Panc1 (cell line): ENCODE measurements at regions not wholly inside any gene's neighbourhood (a gene's known extent, or its start where the extent isn't known, plus 50 kb on each side); places are given as distances from the start of the nearest gene placed in this dataset.
"Not testable (repeated sequence)": the region's sequence is repeated elsewhere in the genome, so short reads cannot be mapped to it uniquely, and the experiment has no call there.

Source experiments
- POLR2AphosphoS5 ChIP-seq: IDR thresholded peaks from 2 replicates; pipeline ENCODE4 v1.6.1; 2012; ENCODE audit warnings: mild to moderate bottlenecking, low read depth, low read length, moderate library complexity
- SIN3A ChIP-seq: IDR thresholded peaks from 2 replicates; pipeline ENCODE4 v1.6.1; 2012; ENCODE audit warnings: low read depth, mild to moderate bottlenecking, low read length, moderate library complexity, borderline replicate concordance; ENCODE audit not compliant: insufficient read depth
- TCF7L2 ChIP-seq: IDR thresholded peaks from 2 replicates; pipeline ENCODE4 v1.6.1; 2011; ENCODE audit warnings: mild to moderate bottlenecking, low read depth, low read length, inconsistent platforms
- TF ChIP-seq, protein P1 (sequence below): fragments of 450-650 bp; IDR thresholded peaks from 2 replicates; pipeline ENCODE4 v1.5.1; 2017; ENCODE audit warnings: mild to moderate bottlenecking
- TF ChIP-seq, protein P2 (sequence below), 2 experiments: IDR thresholded peaks; 2 replicates each; pipeline ENCODE4 v1.6.1; 2011 to 2012; ENCODE audit warnings: low read depth in 2 of 2, control low read depth in 1 of 2, low read length in 1 of 2, mild to moderate bottlenecking in 1 of 2, moderate library complexity in 1 of 2; ENCODE audit not compliant: insufficient read depth in 1 of 2

- TF ChIP-seq, protein P1, sequence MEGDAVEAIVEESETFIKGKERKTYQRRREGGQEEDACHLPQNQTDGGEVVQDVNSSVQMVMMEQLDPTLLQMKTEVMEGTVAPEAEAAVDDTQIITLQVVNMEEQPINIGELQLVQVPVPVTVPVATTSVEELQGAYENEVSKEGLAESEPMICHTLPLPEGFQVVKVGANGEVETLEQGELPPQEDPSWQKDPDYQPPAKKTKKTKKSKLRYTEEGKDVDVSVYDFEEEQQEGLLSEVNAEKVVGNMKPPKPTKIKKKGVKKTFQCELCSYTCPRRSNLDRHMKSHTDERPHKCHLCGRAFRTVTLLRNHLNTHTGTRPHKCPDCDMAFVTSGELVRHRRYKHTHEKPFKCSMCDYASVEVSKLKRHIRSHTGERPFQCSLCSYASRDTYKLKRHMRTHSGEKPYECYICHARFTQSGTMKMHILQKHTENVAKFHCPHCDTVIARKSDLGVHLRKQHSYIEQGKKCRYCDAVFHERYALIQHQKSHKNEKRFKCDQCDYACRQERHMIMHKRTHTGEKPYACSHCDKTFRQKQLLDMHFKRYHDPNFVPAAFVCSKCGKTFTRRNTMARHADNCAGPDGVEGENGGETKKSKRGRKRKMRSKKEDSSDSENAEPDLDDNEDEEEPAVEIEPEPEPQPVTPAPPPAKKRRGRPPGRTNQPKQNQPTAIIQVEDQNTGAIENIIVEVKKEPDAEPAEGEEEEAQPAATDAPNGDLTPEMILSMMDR, result not testable (repeated sequence)
- TF ChIP-seq, protein P2, sequence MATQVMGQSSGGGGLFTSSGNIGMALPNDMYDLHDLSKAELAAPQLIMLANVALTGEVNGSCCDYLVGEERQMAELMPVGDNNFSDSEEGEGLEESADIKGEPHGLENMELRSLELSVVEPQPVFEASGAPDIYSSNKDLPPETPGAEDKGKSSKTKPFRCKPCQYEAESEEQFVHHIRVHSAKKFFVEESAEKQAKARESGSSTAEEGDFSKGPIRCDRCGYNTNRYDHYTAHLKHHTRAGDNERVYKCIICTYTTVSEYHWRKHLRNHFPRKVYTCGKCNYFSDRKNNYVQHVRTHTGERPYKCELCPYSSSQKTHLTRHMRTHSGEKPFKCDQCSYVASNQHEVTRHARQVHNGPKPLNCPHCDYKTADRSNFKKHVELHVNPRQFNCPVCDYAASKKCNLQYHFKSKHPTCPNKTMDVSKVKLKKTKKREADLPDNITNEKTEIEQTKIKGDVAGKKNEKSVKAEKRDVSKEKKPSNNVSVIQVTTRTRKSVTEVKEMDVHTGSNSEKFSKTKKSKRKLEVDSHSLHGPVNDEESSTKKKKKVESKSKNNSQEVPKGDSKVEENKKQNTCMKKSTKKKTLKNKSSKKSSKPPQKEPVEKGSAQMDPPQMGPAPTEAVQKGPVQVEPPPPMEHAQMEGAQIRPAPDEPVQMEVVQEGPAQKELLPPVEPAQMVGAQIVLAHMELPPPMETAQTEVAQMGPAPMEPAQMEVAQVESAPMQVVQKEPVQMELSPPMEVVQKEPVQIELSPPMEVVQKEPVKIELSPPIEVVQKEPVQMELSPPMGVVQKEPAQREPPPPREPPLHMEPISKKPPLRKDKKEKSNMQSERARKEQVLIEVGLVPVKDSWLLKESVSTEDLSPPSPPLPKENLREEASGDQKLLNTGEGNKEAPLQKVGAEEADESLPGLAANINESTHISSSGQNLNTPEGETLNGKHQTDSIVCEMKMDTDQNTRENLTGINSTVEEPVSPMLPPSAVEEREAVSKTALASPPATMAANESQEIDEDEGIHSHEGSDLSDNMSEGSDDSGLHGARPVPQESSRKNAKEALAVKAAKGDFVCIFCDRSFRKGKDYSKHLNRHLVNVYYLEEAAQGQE (IDR thresholded peaks at IDR 0.05; ENCODE audit: insufficient read depth in 1 of 2, low read depth in 2 of 2, low read length in 1 of 2), result not testable (repeated sequence)
- not testable (repeated sequence) for TF ChIP-seq TCF7L2, SIN3A, POLR2AphosphoS5
Observed at GRCh38 chr2:122720822-122721221, 965.4 kb downstream of the TSN start.
